ENCODE measurements at regions not wholly inside any gene's neighbourhood (a gene's known extent, or its start where the extent isn't known, plus 50 kb on each side); places are given as distances from the start of the nearest gene placed in this dataset.

GRCh38 chr17:72517413-72518158 lies 396.8 kb downstream of the SOX9 start:
- POLR2A ChIA-PET, result no interaction called here
- DNase-seq (ENCODE audit: low read depth, low spot score), result no peak
- CTCF ChIA-PET, result no interaction called here
- H3K4me3 ChIP-seq (ENCODE audit: low read depth, low read length), result no peak overlapping the region
- no peak for TF ChIP-seq CTCF (IDR thresholded peaks at IDR 0.05; ENCODE audit: insufficient read depth, low read length, missing control alignments)

GRCh38 chr17:72518159-72518732 lies 397.4 kb downstream of the SOX9 start:
- ChIA-PET CTCF (no interaction called here), POLR2A (no interaction called here)
- no peak for TF ChIP-seq CTCF (IDR thresholded peaks at IDR 0.05; ENCODE audit: insufficient read depth, low read length, missing control alignments)
- no peak overlapping the region for H3K4me3 ChIP-seq (ENCODE audit: low read depth, low read length)
- DNase-seq (ENCODE audit: low read depth, low spot score), result no peak

GRCh38 chr17:72518753-72519597 lies 398.2 kb downstream of the SOX9 start:
- CTCF ChIA-PET, result interaction anchor here (2.2 kb wide), 1 partner anchor 23 kb away, joined by 4 read pairs; no protein-coding TSS in a partner anchor
- POLR2A ChIA-PET, result no interaction called here
- H3K4me3 ChIP-seq (ENCODE audit: low read depth, low read length), result no peak overlapping the region

GRCh38 chr17:72519598-72519936 lies 398.7 kb downstream of the SOX9 start:
- no peak for DNase-seq (ENCODE audit: low read depth, low spot score)
- TF ChIP-seq CTCF (IDR thresholded peaks at IDR 0.05; ENCODE audit: insufficient read depth, low read length, missing control alignments), result no peak
- ChIA-PET CTCF (interaction anchor here (1.2 to 2.2 kb wide), 2 partner anchors 23 to 37 kb away, joined by 4 to 5 read pairs; no protein-coding TSS in a partner anchor), POLR2A (no interaction called here)
- no peak overlapping the region for H3K4me3 ChIP-seq (ENCODE audit: low read depth, low read length)

More at GRCh38 chr17:72518753-72519597, 398.2 kb downstream of the SOX9 start:
- no peak for DNase-seq (ENCODE audit: low read depth, low spot score)
- TF ChIP-seq CTCF (IDR thresholded peaks at IDR 0.05; ENCODE audit: insufficient read depth, low read length, missing control alignments), result no peak

- no peak overlapping the region for H3K4me3 ChIP-seq (ENCODE audit: low read depth, low read length)
- POLR2A ChIA-PET, result no interaction called here
- DNase-seq (ENCODE audit: low read depth, low spot score), result no peak
- CTCF ChIA-PET, result interaction anchor here (0.8 to 2.2 kb wide), 3 partner anchors 17 to 36 kb away, joined by 3 to 5 read pairs (median 4); no protein-coding TSS in a partner anchor
- TF ChIP-seq CTCF (IDR thresholded peaks at IDR 0.05; ENCODE audit: insufficient read depth, low read length, missing control alignments), result no peak
Observed at GRCh38 chr17:72520665-72521303, 400.0 kb downstream of the SOX9 start.
